A673 (cell line): ENCODE measurements at regions not wholly inside any gene's neighbourhood (a gene's known extent, or its start where the extent isn't known, plus 50 kb on each side); places are given as distances from the start of the nearest gene placed in this dataset.
"Not testable (repeated sequence)": the region's sequence is repeated elsewhere in the genome, so short reads cannot be mapped to it uniquely, and the experiment has no call there.

Source experiments
- BruUV-seq: library from RNA; stranded (reverse); fragments of 400-500 nt; replicated peaks from 2 replicates; lab custom pipeline; 2021; lab: Mats Ljungman, UMichigan
- CTCF ChIA-PET: fragments of 300-600 bp; sonication (Branson Sonifier 250); formaldehyde crosslinking; loops from one replicate; lab custom pipeline; 2022; ENCODE audit warnings: antibody characterized with exemption; lab: Charles Lee
- POLR2A ChIA-PET: fragments of 300-600 bp; sonication (Branson Sonifier 250); formaldehyde crosslinking; loops from one replicate; lab custom pipeline; 2022; ENCODE audit warnings: antibody characterized with exemption; ENCODE audit not compliant: low non-redundant PET; lab: Charles Lee
- DNase-seq: peaks from one replicate; pipeline ENCODE4 v3.0.0-alpha.2; 2015; ENCODE audit warnings: low spot score
- H3K27ac ChIP-seq: fragments of 200-600 bp; sonication (generic); 2 replicates; pipeline ENCODE4 v1.5.1; 2016; ENCODE audit warnings: mixed run types, low read depth, mild to moderate bottlenecking, mixed read lengths, antibody characterized with exemption, low read length; ENCODE audit not compliant: poor library complexity, severe bottlenecking
- H3K27me3 ChIP-seq: fragments of 200-600 bp; sonication (generic); replicated peaks from 2 replicates; pipeline ENCODE4 v1.6.1; 2017; ENCODE audit warnings: mixed run types, low read depth, mild to moderate bottlenecking, mixed read lengths, antibody characterized with exemption, low read length; ENCODE audit not compliant: insufficient read depth, poor library complexity
- H3K36me3 ChIP-seq: fragments of 200-600 bp; sonication (generic); 2 replicates; pipeline ENCODE4 v1.6.1; 2016; ENCODE audit warnings: mixed run types, mild to moderate bottlenecking, mixed read lengths, antibody characterized with exemption, low read length; ENCODE audit not compliant: insufficient read depth, poor library complexity, severe bottlenecking
- H3K4me1 ChIP-seq: fragments of 200-600 bp; sonication (generic); 2 replicates; pipeline ENCODE4 v1.6.1; 2017; ENCODE audit warnings: mixed run types, mild to moderate bottlenecking, mixed read lengths, antibody characterized with exemption, low read length; ENCODE audit not compliant: insufficient read depth, poor library complexity, severe bottlenecking
- H3K4me3 ChIP-seq: fragments of 200-600 bp; sonication (generic); 2 replicates; pipeline ENCODE4 v1.5.1; 2016; ENCODE audit warnings: low read depth, mixed run types, mild to moderate bottlenecking, mixed read lengths, low read length; ENCODE audit not compliant: poor library complexity, severe bottlenecking
- H3K9me3 ChIP-seq: fragments of 200-600 bp; sonication (generic); 2 replicates; pipeline ENCODE4 v1.6.1; 2016; ENCODE audit warnings: mixed run types, low read depth, mild to moderate bottlenecking, mixed read lengths, antibody characterized with exemption, low read length; ENCODE audit not compliant: poor library complexity, severe bottlenecking
- EZH2 ChIP-seq: fragments of 200-600 bp; sonication (generic); IDR thresholded peaks from 2 replicates; pipeline ENCODE4 v1.6.1; 2017; ENCODE audit warnings: borderline replicate concordance, low read depth, mild to moderate bottlenecking, mixed read lengths, antibody characterized with exemption, low read length; ENCODE audit not compliant: poor library complexity, severe bottlenecking
- intact Hi-C: fragments of 100-400 bp; cut with micrococcal nuclease; formaldehyde crosslinking; loops from one replicate; pipeline ENCODE4 v1.10.0; 2022; ENCODE audit not compliant: unreplicated experiment
- TF ChIP-seq, protein P1 (sequence below): fragments of 300-800, 200-600 bp; sonication (generic); conservative IDR thresholded peaks from 2 replicates; pipeline ENCODE4 v1.5.1; 2017; ENCODE audit warnings: low read depth, mild to moderate bottlenecking, antibody characterized with exemption, low read length, moderate library complexity, mixed read lengths

DNA sequence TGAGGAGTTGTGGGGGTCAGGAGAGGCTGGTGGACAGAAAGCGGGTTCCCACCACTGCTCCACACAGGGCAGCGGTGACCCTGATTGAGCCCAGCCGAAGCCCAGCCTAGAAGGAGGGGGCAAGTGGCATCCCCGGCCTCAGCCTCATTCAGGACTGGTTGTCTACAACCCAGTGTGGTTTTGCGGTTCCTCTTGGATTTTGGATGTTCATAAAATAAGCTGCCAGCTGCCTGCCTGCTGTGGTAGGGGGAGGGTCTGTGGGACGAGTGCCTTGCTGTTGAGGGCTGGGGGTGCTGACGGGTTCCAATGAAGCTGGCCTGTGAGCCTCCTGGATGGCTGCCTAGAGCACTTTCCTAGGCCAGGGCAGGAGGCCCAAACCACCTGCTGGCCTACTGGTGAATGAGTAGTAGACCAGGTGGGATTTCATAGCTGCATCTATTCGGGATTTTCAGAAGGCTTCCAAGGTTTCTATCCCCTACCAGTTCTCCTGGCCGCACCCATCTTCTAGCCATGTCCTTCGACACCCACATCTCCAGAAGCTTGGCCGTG lies 102.4 kb downstream of the NDFIP1 start:
- CTCF ChIA-PET = no interaction called here
- H3K27me3 ChIP-seq = no peaks in the 10 kb centered on the region
- BruUV-seq = no TSS peak

DNA sequence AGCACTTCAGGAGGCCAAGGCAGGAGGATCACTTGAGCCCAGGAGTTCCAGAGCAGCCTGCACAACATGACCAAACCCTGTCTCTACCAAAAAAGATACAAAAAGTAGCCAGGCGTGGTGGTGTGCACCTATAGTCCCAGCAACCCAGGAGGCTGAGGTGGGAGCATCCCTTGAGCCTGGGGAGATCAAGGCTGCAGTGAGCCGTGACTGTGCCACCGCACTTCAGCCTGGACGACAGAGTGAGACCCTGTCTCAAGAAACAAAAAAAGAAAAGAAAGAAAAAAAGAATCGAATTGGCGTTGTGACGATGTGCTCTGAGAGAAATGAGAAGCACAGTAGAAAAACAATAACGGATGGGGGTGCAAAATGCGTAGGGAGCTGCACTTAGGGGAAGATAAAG lies 101.4 kb downstream of the NDFIP1 start:
- POLR2A ChIA-PET = interaction anchor here (0.6 kb wide), 1 partner anchor 320 kb away, joined by 4 read pairs; no protein-coding TSS in a partner anchor
- no peak for DNase-seq
- no peak overlapping the region for H3K27ac ChIP-seq
- H3K4me1 ChIP-seq = no peaks in the 10 kb centered on the region
- H3K27me3 ChIP-seq = no peaks in the 10 kb centered on the region
- TF ChIP-seq EZH2 = no peak
- CTCF ChIA-PET = no interaction called here
- intact Hi-C loops = no loop called here
- no peaks in the 10 kb centered on the region for H3K36me3 ChIP-seq
- no peak overlapping the region for H3K4me3 ChIP-seq
- H3K9me3 ChIP-seq = no peaks in the 10 kb centered on the region
- BruUV-seq = no TSS peak

More for the DNA sequence above, 102.4 kb downstream of the NDFIP1 start:
- Histone ChIP-seq H3K36me3 (no peaks in the 10 kb centered on the region), H3K27ac (no peak overlapping the region), H3K9me3 (no peaks in the 10 kb centered on the region), H3K4me1 (peaks cover 4% of the 10 kb centered on the region), H3K4me3 (no peak overlapping the region)
- intact Hi-C loops = no loop called here
- TF ChIP-seq, protein P1, sequence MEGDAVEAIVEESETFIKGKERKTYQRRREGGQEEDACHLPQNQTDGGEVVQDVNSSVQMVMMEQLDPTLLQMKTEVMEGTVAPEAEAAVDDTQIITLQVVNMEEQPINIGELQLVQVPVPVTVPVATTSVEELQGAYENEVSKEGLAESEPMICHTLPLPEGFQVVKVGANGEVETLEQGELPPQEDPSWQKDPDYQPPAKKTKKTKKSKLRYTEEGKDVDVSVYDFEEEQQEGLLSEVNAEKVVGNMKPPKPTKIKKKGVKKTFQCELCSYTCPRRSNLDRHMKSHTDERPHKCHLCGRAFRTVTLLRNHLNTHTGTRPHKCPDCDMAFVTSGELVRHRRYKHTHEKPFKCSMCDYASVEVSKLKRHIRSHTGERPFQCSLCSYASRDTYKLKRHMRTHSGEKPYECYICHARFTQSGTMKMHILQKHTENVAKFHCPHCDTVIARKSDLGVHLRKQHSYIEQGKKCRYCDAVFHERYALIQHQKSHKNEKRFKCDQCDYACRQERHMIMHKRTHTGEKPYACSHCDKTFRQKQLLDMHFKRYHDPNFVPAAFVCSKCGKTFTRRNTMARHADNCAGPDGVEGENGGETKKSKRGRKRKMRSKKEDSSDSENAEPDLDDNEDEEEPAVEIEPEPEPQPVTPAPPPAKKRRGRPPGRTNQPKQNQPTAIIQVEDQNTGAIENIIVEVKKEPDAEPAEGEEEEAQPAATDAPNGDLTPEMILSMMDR = no peak
- no peak for TF ChIP-seq EZH2
- POLR2A ChIA-PET = no interaction called here
- no peak for DNase-seq

DNA sequence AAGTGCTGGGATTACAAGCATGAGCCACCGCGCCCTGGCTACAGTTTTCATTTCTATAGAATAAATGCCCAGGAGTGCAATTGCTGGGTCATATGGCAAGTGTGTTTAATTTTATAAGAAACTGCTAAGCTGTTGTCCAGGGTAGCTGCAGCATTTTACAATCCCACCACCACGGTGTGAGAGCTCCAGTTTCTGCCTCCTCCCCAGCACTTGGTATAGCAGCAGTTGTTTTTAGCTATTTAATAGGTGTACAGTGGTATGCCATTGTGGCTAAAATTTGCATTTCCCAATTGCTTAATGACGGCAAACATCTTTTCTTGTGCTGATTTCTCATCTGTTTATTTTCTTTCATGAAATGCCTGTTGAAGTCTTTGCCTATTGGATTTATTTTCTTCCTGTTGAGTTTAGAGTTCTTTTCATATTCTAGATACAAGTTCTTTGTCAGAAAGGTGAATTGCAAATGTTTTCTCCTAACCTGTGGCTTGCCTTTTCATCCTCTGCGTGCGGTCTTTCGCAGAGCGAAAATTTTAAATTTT lies 100.3 kb downstream of the NDFIP1 start:
- no peaks in the 10 kb centered on the region for H3K4me1 ChIP-seq
- POLR2A ChIA-PET = no interaction called here
- H3K9me3 ChIP-seq = no peaks in the 10 kb centered on the region
- no peak overlapping the region for H3K27ac ChIP-seq
- no peaks in the 10 kb centered on the region for H3K36me3 ChIP-seq
- intact Hi-C loops = no loop called here
- CTCF ChIA-PET = no interaction called here
- BruUV-seq = no TSS peak
- TF ChIP-seq, protein P1 = no peak
- TF ChIP-seq EZH2 = no peak
- DNase-seq = no peak
- no peaks in the 10 kb centered on the region for H3K27me3 ChIP-seq
- H3K4me3 ChIP-seq = no peak overlapping the region

DNA sequence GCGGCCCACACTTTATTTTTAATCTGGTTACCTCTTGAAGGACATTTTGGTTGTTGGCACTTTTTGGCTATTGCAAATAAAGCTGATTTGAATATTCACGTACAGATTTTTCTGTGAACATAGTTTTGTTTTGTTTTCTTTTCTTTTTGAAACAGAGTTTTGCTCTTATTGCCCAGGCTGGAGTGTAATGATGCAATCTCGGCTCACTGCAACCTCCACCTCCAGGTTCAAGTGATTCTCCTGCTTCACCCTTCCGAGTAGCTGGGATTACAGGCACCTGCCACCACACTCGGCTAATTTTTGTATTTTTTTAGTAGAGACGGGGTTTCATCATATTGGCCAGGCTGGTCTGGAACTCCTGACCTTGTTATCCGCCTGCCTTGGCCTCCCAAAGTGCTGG lies 99.7 kb downstream of the NDFIP1 start:
- POLR2A ChIA-PET = not testable (repeated sequence)

More for the DNA sequence above, 99.7 kb downstream of the NDFIP1 start:
- H3K27me3 ChIP-seq, intact Hi-C loops, BruUV-seq, H3K36me3 ChIP-seq, H3K4me3 ChIP-seq, H3K27ac ChIP-seq, H3K9me3 ChIP-seq, DNase-seq, CTCF ChIA-PET, H3K4me1 ChIP-seq: not testable (repeated sequence)
